ENCODE measurements at regions not wholly inside any gene's neighbourhood (a gene's known extent, or its start where the extent isn't known, plus 50 kb on each side); places are given as distances from the start of the nearest gene placed in this dataset.

DNA sequence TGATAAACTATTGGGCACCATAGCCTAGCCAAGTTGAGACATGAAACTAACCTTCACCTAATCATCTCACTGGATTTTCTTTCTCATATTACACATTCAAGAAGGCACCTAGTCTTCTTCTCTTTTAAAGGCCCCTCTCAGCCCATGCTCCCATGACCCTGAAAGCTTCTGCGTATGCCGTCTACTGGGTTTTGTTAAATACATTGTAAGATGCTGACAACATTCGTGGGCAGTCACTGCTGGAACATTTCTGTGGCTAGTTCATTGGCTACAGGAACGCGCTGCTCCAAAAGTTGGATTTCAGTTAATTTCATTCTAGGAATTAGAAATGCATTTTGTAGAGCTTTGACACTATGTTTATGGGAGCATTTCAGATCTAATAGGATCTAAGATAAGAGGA is 52.3 kb upstream of the CHD2 start:
- TF ChIP-seq RARB (CRISPR knock-in tag; IDR thresholded peaks at IDR 0.05) (no peak), ESRRG (CRISPR knock-in tag; IDR thresholded peaks at IDR 0.05) (no peak)
- TF ChIP-seq, protein P1, sequence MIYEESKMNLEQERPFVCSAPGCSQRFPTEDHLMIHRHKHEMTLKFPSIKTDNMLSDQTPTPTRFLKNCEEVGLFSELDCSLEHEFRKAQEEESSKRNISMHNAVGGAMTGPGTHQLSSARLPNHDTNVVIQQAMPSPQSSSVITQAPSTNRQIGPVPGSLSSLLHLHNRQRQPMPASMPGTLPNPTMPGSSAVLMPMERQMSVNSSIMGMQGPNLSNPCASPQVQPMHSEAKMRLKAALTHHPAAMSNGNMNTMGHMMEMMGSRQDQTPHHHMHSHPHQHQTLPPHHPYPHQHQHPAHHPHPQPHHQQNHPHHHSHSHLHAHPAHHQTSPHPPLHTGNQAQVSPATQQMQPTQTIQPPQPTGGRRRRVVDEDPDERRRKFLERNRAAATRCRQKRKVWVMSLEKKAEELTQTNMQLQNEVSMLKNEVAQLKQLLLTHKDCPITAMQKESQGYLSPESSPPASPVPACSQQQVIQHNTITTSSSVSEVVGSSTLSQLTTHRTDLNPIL (CRISPR knock-in tag; IDR thresholded peaks at IDR 0.05; ENCODE audit: low read depth): no peak

All from SK-N-SH treated with all-trans-retinoic acid at 6 μM for 48 hours (cell line).